ENCODE measurements at regions not wholly inside any gene's neighbourhood (a gene's known extent, or its start where the extent isn't known, plus 50 kb on each side); places are given as distances from the start of the nearest gene placed in this dataset.

DNA sequence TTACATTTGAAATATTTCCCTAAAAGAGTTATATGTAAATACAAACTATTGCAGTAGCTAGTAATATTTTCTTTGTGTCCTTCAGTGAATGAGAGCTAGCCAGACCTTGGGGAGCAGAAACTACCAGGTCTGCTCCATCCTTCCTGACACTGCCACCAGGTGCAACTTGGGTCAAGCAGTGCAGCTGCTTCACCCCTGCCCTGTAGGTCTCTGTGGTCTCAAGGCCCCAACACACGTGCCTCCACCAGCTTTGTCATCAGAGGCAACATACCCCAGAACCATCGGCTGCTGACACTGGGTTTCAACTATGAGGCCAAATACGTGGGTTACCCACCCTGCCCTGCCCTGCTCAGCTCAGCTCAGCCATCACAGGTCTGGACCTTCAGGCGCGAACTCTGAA is 181.6 kb downstream of the FCRL5 start:
- no peak for TF ChIP-seq CTCF (IDR thresholded peaks at IDR 0.05)
- no peak for TF ChIP-seq EP300 (IDR thresholded peaks at IDR 0.05)

Measured in tibial nerve (tissue), 4 donors.